ENCODE measurements at regions not wholly inside any gene's neighbourhood (a gene's known extent, or its start where the extent isn't known, plus 50 kb on each side); places are given as distances from the start of the nearest gene placed in this dataset.

GRCh38 chr19:29093553-29093908 is 119.4 kb downstream of the UQCRFS1 start:
- H3K27ac ChIP-seq = peak overlapping the region in 2 of 5 donors; percentile 71 to 74
- no peak overlapping the region for H3K4me3 ChIP-seq
- H3K4me1 ChIP-seq (replicated peaks in 1 of 2) = peaks cover 7 to 8% of the 10 kb centered on the region in 2 donors
- H3K36me3 ChIP-seq (replicated peaks in 1 of 2) = no peaks in the 10 kb centered on the region
- TF ChIP-seq POLR2A (IDR thresholded peaks at IDR 0.05) = no peak
- TF ChIP-seq CTCF (IDR thresholded peaks at IDR 0.05) = no peak
- H3K27me3 ChIP-seq = no peaks in the 10 kb centered on the region
- H3K9me3 ChIP-seq (replicated peaks in 1 of 3) = no peaks in the 10 kb centered on the region
- WGBS, 4 donors = 69 to 80% (median 74%) methylated on average over 6 of the region's 6 CpGs
- no peak for DNase-seq
- intact Hi-C loops (cut with DNase I) = no loop called here

- DNase-seq = peak; percentile 56 to 89 (median 79)
- H3K9me3 ChIP-seq (replicated peaks in 1 of 3) = no peaks in the 10 kb centered on the region
- peaks cover 1 to 2% of the 10 kb centered on the region in 2 donors for H3K4me1 ChIP-seq (replicated peaks in 1 of 2)
- TF ChIP-seq POLR2A (IDR thresholded peaks at IDR 0.05) = peak in 1 of 2 donors; percentile 37
- no peak for TF ChIP-seq CTCF (IDR thresholded peaks at IDR 0.05)
- H3K27ac ChIP-seq = peak overlapping the region in 2 of 5 donors; percentile 71 to 74
- intact Hi-C loops (cut with DNase I) = no loop called here
- H3K4me3 ChIP-seq = no peak overlapping the region
- WGBS, 4 donors = 72 to 84% (median 76%) methylated on average over 30 to 41 of the region's 41 CpGs
- no peaks in the 10 kb centered on the region for H3K36me3 ChIP-seq (replicated peaks in 1 of 2)
- no peaks in the 10 kb centered on the region for H3K27me3 ChIP-seq
Observed at GRCh38 chr19:29092712-29093552, 120.0 kb downstream of the UQCRFS1 start.

GRCh38 chr19:29090783-29091526 is 122.0 kb downstream of the UQCRFS1 start:
- WGBS, 4 donors = 64 to 72% (median 72%) methylated on average over 7 of the region's 7 CpGs
- Histone ChIP-seq H3K27me3 (no peaks in the 10 kb centered on the region), H3K27ac (no peak overlapping the region), H3K4me3 (no peak overlapping the region), H3K9me3 (replicated peaks in 1 of 3) (no peaks in the 10 kb centered on the region), H3K36me3 (replicated peaks in 1 of 2) (no peaks in the 10 kb centered on the region), H3K4me1 (replicated peaks in 1 of 2) (no peaks in the 10 kb centered on the region)
- intact Hi-C loops (cut with DNase I) = no loop called here
- DNase-seq = no peak
- TF ChIP-seq CTCF (IDR thresholded peaks at IDR 0.05) = no peak
- no peak for TF ChIP-seq POLR2A (IDR thresholded peaks at IDR 0.05)

- Histone ChIP-seq H3K27ac (no peak overlapping the region), H3K36me3 (replicated peaks in 1 of 2) (no peaks in the 10 kb centered on the region), H3K27me3 (no peaks in the 10 kb centered on the region), H3K9me3 (replicated peaks in 1 of 3) (no peaks in the 10 kb centered on the region), H3K4me1 (replicated peaks in 1 of 2) (no peaks in the 10 kb centered on the region), H3K4me3 (no peak overlapping the region)
- intact Hi-C loops (cut with DNase I) = no loop called here
- 79 to 92% (median 85%) methylated on average over 6 to 8 of the region's 8 CpGs for WGBS, 4 donors
- no peak for TF ChIP-seq POLR2A (IDR thresholded peaks at IDR 0.05)
- no peak for TF ChIP-seq CTCF (IDR thresholded peaks at IDR 0.05)
- no peak for DNase-seq
Observed at GRCh38 chr19:29089315-29089870, 123.6 kb downstream of the UQCRFS1 start.
